ENCODE measurements at regions not wholly inside any gene's neighbourhood (a gene's known extent, or its start where the extent isn't known, plus 50 kb on each side); places are given as distances from the start of the nearest gene placed in this dataset.

- no peak for TF ChIP-seq USF1 (IDR thresholded peaks at IDR 0.05; ENCODE audit: borderline replicate concordance, extremely low read length, insufficient read depth, low read depth, low read length)
- no peak for TF ChIP-seq ETV6 (conservative IDR thresholded peaks at IDR 0.05 in 1 of 2, IDR thresholded peaks at IDR 0.05 in 1 of 2; ENCODE audit: borderline replicate concordance in 1 of 2, low read depth in 1 of 2)
- TF ChIP-seq ZNF24 (IDR thresholded peaks at IDR 0.05), result no peak
Measured at GRCh38 chr5:110075656-110076055, 385.9 kb downstream of the MAN2A1 start (continued).

DNA sequence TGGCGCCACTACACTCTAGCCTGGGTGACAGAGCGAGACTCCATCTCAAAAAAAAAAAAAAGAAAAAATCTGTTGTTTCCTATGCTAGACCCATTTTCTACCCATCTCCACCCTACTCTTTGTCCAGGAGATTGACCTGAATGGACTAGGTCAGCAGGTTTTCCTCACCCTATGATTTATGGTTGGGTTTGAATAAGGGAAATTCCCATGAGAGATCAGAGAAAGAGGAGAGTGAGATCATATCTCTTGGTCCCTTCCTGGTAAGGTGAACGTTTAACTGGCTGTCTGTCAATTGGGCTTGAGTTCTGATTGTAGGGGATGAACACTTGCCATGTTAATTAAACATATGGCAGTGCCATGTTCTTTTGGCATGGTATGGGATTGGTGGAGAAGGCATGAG is 387.4 kb downstream of the MAN2A1 start:
- ChIA-PET CTCF (no interaction called here), RAD21 (ENCODE audit: unreplicated experiment) (no interaction called here), POLR2A (no interaction called here), SMC1A (ENCODE audit: uncharacterized antibody, unreplicated experiment) (no interaction called here)
- ATAC-seq (no peak), FAIRE-seq (no peak), DNase-seq (ENCODE audit: low read depth, low spot score) (no peak)
- no peaks in the 10 kb centered on the region; a peak in 1 of 4 replicates for H3K27me3 ChIP-seq (replicated peaks in 1 of 2; ENCODE audit: control insufficient read depth in 2 of 2, insufficient read depth in 2 of 2, low read length in 1 of 2)
- no peak for TF ChIP-seq ZNF384 (IDR thresholded peaks at IDR 0.05; ENCODE audit: borderline replicate concordance, low read depth, low read length)
- no peak for TF ChIP-seq PAX5 (IDR thresholded peaks at IDR 0.05; ENCODE audit: borderline replicate concordance, low read depth, low read length)
- TF ChIP-seq MYB (IDR thresholded peaks at IDR 0.05; ENCODE audit: borderline replicate concordance, low read depth, low read length), result no peak
- TF ChIP-seq NRF1 (conservative IDR thresholded peaks at IDR 0.05; ENCODE audit: low read depth, low read length), result no peak
- no peak for TF ChIP-seq STAT1 (conservative IDR thresholded peaks at IDR 0.05)
- H3K79me2 ChIP-seq (ENCODE audit: control insufficient read depth, insufficient read depth, low read length), result no peaks in the 10 kb centered on the region
- intact Hi-C loops (cut with micrococcal nuclease; ENCODE audit: unreplicated experiment) (no loop called here), in situ Hi-C loops (cut with MboI) (no loop called here)
- H3K9me3 ChIP-seq (replicated peaks; ENCODE audit: control insufficient read depth, insufficient read depth, low read length), result no peaks in the 10 kb centered on the region
- no TSS peak for BruUV-seq (replicated peaks)
- H3K4me2 ChIP-seq (ENCODE audit: control insufficient read depth, insufficient read depth), result no peak overlapping the region
- H3K4me3 ChIP-seq, result no peak overlapping the region
- H3K9ac ChIP-seq (ENCODE audit: control insufficient read depth, insufficient read depth, low read length), result no peak overlapping the region
- no peak overlapping the region for H3K27ac ChIP-seq (ENCODE audit: control insufficient read depth, insufficient read depth)
- no peaks in the 10 kb centered on the region for H3K36me3 ChIP-seq (ENCODE audit: control insufficient read depth in 2 of 2, insufficient read depth in 2 of 2, low read length in 1 of 2)
- no peaks in the 10 kb centered on the region for H4K20me1 ChIP-seq (ENCODE audit: control insufficient read depth, insufficient read depth)
- H3K4me1 ChIP-seq (ENCODE audit: control insufficient read depth, insufficient read depth, low read length), result no peaks in the 10 kb centered on the region
- 0% methylated on average over 1 of the region's 3 CpGs for WGBS (ENCODE audit: insufficient coverage, insufficient replicate concordance, low lambda C conversion rate, missing lambda C conversion rate)
- H2AFZ ChIP-seq (ENCODE audit: control insufficient read depth, low read depth, low read length), result no peak overlapping the region

Data from GM12878 (cell line).